NB4 (cell line): ENCODE measurements at regions not wholly inside any gene's neighbourhood (a gene's known extent, or its start where the extent isn't known, plus 50 kb on each side); places are given as distances from the start of the nearest gene placed in this dataset.

ENCODE experiments used
- DNase-seq: peaks from one replicate; pipeline ENCODE4 v3.0.0; 2010; ENCODE audit warnings: low read depth
- H3K4me3 ChIP-seq: one replicate; pipeline ENCODE4 v1.5.1; 2011; ENCODE audit warnings: mild to moderate bottlenecking, low read depth, low read length, moderate library complexity
- MYC ChIP-seq: IDR thresholded peaks from 2 replicates; pipeline ENCODE4 v1.6.1; 2011; ENCODE audit warnings: low read depth, low read length
- POLR2A ChIP-seq: IDR thresholded peaks from 2 replicates; pipeline ENCODE4 v1.6.1; 2011; ENCODE audit warnings: mild to moderate bottlenecking; ENCODE audit not compliant: insufficient read length; ENCODE audit errors: extremely low read depth
- TF ChIP-seq, protein P1 (sequence below): IDR thresholded peaks from 2 replicates; pipeline ENCODE4 v1.6.1; 2011; ENCODE audit warnings: low read depth, low read length
- TF ChIP-seq, protein P2 (sequence below): IDR thresholded peaks from one replicate; pipeline ENCODE4 v1.5.1; 2012; ENCODE audit warnings: low read depth, low read length

DNA sequence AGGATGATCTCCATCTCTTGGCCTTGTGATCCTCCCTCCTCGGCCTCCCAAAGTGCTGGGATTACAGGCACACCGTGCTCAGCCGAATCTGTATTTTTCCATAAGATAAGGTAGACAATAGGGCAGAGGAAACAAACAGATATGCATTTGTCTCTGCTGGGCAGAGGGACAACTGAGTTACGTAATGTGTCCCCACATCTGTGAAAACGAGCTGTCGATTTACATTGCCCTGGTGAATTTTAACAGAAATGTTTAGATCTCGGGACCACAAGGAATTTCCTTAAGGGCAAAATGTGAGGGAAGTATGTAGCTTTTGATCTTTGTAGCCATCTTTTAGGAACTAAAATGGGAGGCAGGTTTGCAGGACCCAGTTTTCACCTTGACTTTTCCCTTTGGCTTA is 189.7 kb downstream of the TRIML1 start:
- no peak for DNase-seq
- TF ChIP-seq MYC = no peak
- TF ChIP-seq, protein P1, sequence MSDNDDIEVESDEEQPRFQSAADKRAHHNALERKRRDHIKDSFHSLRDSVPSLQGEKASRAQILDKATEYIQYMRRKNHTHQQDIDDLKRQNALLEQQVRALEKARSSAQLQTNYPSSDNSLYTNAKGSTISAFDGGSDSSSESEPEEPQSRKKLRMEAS = no peak
- TF ChIP-seq, protein P2, sequence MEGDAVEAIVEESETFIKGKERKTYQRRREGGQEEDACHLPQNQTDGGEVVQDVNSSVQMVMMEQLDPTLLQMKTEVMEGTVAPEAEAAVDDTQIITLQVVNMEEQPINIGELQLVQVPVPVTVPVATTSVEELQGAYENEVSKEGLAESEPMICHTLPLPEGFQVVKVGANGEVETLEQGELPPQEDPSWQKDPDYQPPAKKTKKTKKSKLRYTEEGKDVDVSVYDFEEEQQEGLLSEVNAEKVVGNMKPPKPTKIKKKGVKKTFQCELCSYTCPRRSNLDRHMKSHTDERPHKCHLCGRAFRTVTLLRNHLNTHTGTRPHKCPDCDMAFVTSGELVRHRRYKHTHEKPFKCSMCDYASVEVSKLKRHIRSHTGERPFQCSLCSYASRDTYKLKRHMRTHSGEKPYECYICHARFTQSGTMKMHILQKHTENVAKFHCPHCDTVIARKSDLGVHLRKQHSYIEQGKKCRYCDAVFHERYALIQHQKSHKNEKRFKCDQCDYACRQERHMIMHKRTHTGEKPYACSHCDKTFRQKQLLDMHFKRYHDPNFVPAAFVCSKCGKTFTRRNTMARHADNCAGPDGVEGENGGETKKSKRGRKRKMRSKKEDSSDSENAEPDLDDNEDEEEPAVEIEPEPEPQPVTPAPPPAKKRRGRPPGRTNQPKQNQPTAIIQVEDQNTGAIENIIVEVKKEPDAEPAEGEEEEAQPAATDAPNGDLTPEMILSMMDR = no peak
- TF ChIP-seq POLR2A = no peak
- no peak overlapping the region for H3K4me3 ChIP-seq

DNA sequence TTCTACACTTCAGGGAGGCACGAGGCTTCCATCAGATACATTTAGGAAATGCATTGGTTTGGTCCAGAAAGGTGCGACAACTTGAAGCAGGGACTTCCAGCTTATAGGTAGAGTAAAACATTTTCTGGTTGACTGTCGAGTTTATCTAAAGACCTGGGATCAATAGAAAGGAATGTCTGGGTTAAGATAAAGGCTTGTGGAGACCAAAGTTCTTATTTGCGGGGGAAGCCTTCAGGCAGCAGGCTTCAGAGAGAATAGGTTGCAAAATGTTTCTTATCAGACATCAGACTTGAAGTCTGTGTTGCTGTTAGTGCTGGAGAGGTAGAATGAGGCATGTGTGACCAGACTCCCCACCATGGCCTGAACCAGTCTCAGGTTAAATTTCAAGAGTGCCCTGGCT is 190.3 kb downstream of the TRIML1 start:
- no peak for DNase-seq
- TF ChIP-seq, protein P2 = no peak
- TF ChIP-seq, protein P1 = no peak
- TF ChIP-seq POLR2A (no peak), MYC (no peak)
- H3K4me3 ChIP-seq = no peak overlapping the region

DNA sequence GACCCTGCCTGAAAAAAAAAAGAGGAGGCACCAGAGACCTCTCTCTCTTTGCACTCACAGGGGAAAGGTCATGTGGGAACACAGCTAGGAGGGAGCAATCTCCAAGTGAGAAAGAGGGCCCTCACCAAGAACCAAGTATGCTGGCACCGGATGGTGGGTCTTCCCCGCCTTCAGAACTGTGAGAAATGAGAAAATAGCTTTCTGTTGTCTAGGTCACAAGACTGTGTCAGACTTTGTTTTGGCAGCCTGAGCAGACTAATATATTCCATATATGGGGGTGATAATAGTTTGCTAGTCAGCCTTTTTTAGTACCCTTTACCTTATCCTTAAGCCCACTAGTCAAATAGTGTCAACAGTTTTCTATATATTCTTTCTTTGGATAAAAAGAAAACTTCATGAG is 193.0 kb downstream of the TRIML1 start:
- no peak for TF ChIP-seq POLR2A
- DNase-seq = no peak
- no peak overlapping the region for H3K4me3 ChIP-seq

DNA sequence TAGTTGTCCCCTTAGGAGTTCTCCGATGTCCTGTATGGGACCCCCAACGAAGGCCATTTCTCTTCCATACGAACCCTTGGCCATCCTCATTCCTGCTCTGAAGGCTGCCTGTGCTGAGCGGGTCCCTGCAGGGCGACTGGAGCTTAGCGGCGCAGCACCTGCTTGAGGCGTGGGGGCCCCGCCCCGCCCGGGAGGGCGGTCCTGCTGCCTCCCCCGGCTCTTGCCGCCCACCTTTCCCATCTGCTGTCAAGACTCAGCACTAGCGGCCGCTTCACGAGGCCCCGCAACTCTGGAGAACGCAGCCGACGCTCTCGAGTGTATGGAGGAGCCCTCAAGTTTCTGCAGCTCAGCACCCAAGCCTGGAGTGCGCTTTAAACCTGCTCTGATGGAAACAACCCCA is 197.7 kb downstream of the TRIML1 start:
- H3K4me3 ChIP-seq = no peak overlapping the region
- TF ChIP-seq, protein P2 = no peak
- TF ChIP-seq, protein P1 = no peak
- TF ChIP-seq MYC = no peak
- no peak for TF ChIP-seq POLR2A
- DNase-seq = no peak

DNA sequence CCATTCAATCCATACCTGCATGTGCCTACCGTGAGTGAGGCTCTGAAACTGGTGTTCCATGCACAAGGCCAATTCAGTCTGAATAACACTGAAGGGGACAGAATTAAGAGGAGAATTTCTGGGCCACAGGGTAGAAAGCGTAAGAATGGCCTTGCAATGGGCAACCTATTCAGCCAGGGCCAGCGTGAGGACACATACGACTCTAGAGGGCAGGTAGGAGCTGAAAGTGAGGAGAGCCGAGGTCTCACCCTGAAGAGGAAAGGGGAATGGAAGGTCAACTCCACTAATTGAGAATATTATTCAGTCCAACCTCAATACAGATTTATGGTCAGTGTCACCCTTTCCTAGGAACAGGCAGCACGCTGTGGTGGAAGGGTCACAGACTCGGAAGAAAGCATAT is 202.2 kb downstream of the TRIML1 start:
- no peak for DNase-seq
- H3K4me3 ChIP-seq = no peak overlapping the region
- no peak for TF ChIP-seq POLR2A
- TF ChIP-seq, protein P1 = no peak
- TF ChIP-seq, protein P2 = no peak
- TF ChIP-seq MYC = no peak

DNA sequence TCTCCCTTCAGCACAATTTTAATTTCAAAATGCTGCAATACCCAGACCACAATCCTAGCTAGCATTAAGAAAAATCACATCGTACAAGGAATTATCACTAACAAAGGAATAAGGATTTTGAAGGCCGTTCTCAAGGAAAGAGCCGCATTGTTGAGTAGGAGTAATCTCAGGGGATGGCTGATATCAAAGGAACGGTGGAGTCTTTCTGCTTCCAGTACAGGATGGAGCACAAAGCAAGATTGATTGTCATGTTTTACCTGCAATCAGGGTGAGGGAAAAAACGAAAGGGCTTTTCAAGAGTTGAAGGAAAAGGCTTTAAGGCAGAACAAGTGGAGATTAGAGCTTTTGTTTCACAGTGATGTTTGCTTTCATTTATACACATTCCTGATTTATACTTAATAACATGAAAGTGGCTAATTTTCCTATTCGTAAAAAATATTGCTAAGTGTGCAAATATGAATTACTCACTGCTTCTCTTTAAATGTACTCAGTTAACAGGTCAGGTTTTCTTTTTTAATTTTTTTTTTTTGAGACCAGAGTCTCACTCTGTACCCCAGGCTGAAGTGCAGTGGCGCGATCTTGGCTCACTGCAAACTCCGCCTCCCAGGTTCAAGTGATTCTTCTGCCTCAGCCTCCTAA is 207.0 kb downstream of the TRIML1 start:
- no peak overlapping the region for H3K4me3 ChIP-seq
- DNase-seq = no peak
- TF ChIP-seq MYC (no peak), POLR2A (no peak)
- TF ChIP-seq, protein P1 = no peak
- TF ChIP-seq, protein P2 = no peak
